Coronary artery (tissue), 2 donors: ENCODE measurements at regions not wholly inside any gene's neighbourhood (a gene's known extent, or its start where the extent isn't known, plus 50 kb on each side); places are given as distances from the start of the nearest gene placed in this dataset.

Source experiments
- DNase-seq: peaks from one replicate; pipeline ENCODE4 v3.0.0-alpha.2; 2017; ENCODE audit warnings: low spot score
- H3K27ac ChIP-seq, 2 donors: fragments of 200-600 bp; sonication (generic); one replicate each; pipeline ENCODE4 v1.5.1; 2016 to 2019
- H3K4me3 ChIP-seq: fragments of 200-600 bp; sonication (generic); 2 replicates; pipeline ENCODE4 v1.5.1; 2016; ENCODE audit warnings: mild to moderate bottlenecking, moderate library complexity
- CTCF ChIP-seq: fragments of 200-600 bp; sonication (generic); IDR thresholded peaks from one replicate; pipeline ENCODE4 v1.5.1; 2019; ENCODE audit warnings: antibody characterized with exemption

DNA sequence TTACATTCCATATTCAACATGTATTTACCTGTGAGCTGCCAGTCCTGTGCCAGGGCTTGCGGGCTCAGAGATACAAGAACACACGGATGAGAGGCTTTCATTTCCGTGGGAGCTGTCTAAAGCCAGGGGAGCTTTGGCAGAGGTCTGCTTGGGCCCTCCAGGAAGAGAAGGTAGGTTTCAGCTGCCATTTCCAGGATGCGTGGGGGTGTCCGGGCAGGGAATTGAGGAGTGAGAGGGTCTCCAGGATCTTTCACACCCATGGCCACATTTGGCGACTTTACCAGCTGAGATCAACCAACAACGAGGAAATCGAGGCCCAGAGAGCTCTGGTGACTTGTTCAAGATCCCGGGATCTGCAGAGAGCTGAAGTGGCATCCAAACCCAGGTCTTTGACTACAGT, 119.6 kb downstream of the BUD13 start:
- H3K27ac ChIP-seq, result no peak overlapping the region
- DNase-seq, result no peak
- TF ChIP-seq CTCF, result no peak
- no peak overlapping the region for H3K4me3 ChIP-seq

- Histone ChIP-seq H3K4me3 (no peak overlapping the region), H3K27ac (no peak overlapping the region)
- TF ChIP-seq CTCF, result no peak
- DNase-seq, result peak; percentile 36
Observed at GRCh38 chr11:116651737-116652237, 121.0 kb downstream of the BUD13 start.

GRCh38 chr11:116651098-116651736, 121.6 kb downstream of the BUD13 start:
- Histone ChIP-seq H3K27ac (no peak overlapping the region), H3K4me3 (no peak overlapping the region)
- DNase-seq, result peak; percentile 53
- TF ChIP-seq CTCF, result no peak

DNA sequence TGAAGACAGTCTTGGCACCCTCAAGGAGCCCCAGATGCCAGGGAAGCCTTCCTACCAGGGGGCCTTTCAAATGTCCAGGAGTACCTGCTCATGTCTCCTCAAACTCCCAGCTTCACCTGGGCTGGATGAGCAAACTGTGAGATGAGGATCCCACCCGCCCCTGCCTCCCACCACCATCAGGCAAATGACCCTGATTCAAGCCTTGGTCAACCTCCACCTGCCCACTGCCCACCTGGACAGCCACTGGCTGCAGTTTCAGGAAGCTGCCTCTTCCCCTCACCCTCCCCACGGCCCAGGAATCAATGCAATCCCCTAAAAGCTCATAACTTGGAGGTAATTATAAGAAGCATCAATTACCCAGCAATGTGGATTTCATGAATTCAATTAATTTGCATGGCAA, 122.7 kb downstream of the BUD13 start:
- DNase-seq, result peak; percentile 46
- no peak for TF ChIP-seq CTCF
- Histone ChIP-seq H3K27ac (no peak overlapping the region), H3K4me3 (no peak overlapping the region)

DNA sequence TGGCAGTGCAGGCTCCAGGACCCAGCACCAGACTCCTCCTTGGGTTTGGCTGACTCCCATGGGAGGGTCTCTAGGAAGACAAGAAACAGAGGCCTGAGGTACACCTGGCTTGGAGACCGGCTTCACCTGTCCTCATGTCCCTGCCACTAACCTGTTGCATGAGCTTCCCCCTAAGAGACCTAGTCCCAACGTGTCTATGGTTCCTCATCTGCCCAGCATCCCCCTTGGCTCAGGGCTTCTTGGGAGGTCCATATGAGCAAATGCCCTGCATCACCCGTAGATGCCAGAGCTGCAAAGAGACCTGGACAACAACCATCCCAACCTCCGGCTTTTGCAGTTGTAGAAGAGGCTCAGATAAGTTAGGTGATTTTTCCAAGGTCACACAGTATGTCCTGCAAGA, 123.5 kb downstream of the BUD13 start:
- Histone ChIP-seq H3K4me3 (no peak overlapping the region), H3K27ac (no peak overlapping the region)
- TF ChIP-seq CTCF, result no peak
- no peak for DNase-seq

DNA sequence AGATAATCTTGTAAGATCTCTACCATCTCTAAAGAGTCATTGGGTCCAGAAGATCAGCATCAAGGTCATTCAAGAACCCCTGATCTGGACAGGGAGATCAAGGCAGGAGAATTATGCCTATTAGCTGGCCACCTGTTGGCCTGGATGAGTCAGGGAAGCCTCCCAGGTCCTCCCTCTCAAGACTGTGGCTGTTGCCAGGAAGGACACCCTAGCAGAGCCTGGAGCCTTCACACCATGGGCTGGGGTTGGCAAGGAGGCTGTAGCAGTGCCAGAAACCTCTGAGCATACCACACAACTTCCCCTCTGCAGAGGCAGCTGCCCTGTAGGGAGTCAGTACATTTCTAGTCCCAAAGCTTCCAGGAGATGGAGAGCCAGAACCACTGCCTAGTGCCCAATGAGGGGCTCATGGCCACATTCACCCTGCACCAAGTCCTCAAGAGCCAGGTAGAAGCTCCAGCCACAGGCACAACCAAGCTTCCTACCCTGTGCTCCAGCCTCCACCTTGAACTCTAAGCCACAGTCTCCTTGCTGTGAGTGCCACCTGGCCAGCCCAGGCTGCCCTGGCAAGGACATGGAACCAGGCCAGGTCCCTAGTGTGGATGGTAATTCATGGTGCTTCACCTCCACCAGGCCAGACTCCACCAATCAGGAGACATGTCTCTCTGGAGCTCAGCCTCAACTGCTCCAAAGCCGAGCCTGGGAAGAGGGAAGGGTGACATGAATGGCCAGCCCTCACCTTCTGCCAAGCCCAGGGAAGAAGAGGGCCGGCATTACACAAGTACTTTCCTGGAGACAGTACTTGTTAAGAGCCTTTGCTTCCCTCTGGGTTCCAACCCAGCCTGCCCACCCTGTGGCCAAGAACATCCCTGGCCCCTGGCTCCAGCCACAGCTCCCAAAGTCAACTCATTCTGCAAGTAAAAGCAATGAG, 124.3 kb downstream of the BUD13 start:
- no peak overlapping the region for H3K27ac ChIP-seq
- DNase-seq, result peak; percentile 54
- no peak for TF ChIP-seq CTCF
- H3K4me3 ChIP-seq, result no peak overlapping the region
